ENCODE measurements at regions not wholly inside any gene's neighbourhood (a gene's known extent, or its start where the extent isn't known, plus 50 kb on each side); places are given as distances from the start of the nearest gene placed in this dataset.
"Not testable (repeated sequence)": the region's sequence is repeated elsewhere in the genome, so short reads cannot be mapped to it uniquely, and the experiment has no call there.

GRCh38 chr1:149352205-149352604 lies 122.6 kb upstream of the NBPF19 start:
- not testable (repeated sequence) for H3K4me3 Mint-ChIP-seq; H3K4me1 Mint-ChIP-seq; H3K9me3 Mint-ChIP-seq; H3K27me3 Mint-ChIP-seq; ATAC-seq (replicated peaks); H3K27ac Mint-ChIP-seq; H3K36me3 Mint-ChIP-seq (ENCODE audit: low read depth)

DNA sequence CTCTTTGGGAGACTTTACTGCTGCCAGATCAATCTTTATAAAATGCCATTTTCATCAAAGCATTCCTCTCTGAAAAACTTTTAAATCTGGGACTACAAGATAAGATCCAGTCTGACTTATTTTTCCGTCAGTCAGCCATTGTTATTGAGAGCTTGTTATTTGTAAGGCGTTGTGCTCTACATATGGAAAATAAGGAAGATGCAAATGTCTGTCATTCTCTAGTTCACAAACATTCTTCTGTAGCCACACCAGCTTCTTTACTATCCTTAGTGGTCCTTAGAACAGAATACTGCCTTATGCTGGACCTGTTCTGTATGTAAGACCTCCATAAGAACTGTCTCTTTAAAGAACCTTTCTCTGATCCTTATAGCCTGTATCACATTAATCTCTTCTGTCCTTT lies 120.3 kb upstream of the NBPF19 start:
- not testable (repeated sequence) for H3K36me3 Mint-ChIP-seq (ENCODE audit: low read depth); H3K4me1 Mint-ChIP-seq; H3K27ac Mint-ChIP-seq; H3K9me3 Mint-ChIP-seq; ATAC-seq (replicated peaks); H3K4me3 Mint-ChIP-seq; H3K27me3 Mint-ChIP-seq

- not testable (repeated sequence) for H3K4me1 Mint-ChIP-seq; H3K4me3 Mint-ChIP-seq; H3K9me3 Mint-ChIP-seq; H3K36me3 Mint-ChIP-seq (ENCODE audit: low read depth); H3K27ac Mint-ChIP-seq; ATAC-seq (replicated peaks); H3K27me3 Mint-ChIP-seq
Measured at GRCh38 chr1:149355748-149356147, 119.1 kb upstream of the NBPF19 start.

- H3K9me3 Mint-ChIP-seq; H3K4me1 Mint-ChIP-seq; H3K4me3 Mint-ChIP-seq; H3K27me3 Mint-ChIP-seq; H3K27ac Mint-ChIP-seq; H3K36me3 Mint-ChIP-seq (ENCODE audit: low read depth); ATAC-seq (replicated peaks): not testable (repeated sequence)
Measured at GRCh38 chr1:149356152-149356551, 118.7 kb upstream of the NBPF19 start.

- ATAC-seq (replicated peaks); H3K4me3 Mint-ChIP-seq; H3K4me1 Mint-ChIP-seq; H3K36me3 Mint-ChIP-seq (ENCODE audit: low read depth); H3K9me3 Mint-ChIP-seq; H3K27me3 Mint-ChIP-seq; H3K27ac Mint-ChIP-seq: not testable (repeated sequence)
Measured at GRCh38 chr1:149360351-149360750, 114.5 kb upstream of the NBPF19 start.

DNA sequence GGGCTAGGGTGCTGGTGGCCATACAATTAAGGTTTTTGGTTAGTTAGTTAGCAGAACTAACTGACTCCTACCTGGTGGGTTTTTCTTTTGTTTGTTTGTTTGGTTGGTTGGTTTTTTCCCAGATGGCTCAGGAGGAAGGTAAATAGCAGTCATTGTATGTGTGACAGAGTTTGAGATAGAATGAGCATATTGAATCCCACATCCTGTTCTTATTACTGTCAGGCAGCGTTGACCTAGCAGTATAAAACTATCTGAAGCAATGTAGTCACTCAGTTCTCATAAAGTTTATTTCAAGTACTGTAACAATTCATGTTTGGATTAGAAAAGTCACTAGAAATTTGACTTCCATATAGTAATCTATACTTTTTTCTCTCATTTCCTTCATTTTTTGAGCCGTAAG lies 113.5 kb upstream of the NBPF19 start:
- not testable (repeated sequence) for H3K4me1 Mint-ChIP-seq; H3K9me3 Mint-ChIP-seq; H3K36me3 Mint-ChIP-seq (ENCODE audit: low read depth); H3K27me3 Mint-ChIP-seq; H3K27ac Mint-ChIP-seq; H3K4me3 Mint-ChIP-seq; ATAC-seq (replicated peaks)

DNA sequence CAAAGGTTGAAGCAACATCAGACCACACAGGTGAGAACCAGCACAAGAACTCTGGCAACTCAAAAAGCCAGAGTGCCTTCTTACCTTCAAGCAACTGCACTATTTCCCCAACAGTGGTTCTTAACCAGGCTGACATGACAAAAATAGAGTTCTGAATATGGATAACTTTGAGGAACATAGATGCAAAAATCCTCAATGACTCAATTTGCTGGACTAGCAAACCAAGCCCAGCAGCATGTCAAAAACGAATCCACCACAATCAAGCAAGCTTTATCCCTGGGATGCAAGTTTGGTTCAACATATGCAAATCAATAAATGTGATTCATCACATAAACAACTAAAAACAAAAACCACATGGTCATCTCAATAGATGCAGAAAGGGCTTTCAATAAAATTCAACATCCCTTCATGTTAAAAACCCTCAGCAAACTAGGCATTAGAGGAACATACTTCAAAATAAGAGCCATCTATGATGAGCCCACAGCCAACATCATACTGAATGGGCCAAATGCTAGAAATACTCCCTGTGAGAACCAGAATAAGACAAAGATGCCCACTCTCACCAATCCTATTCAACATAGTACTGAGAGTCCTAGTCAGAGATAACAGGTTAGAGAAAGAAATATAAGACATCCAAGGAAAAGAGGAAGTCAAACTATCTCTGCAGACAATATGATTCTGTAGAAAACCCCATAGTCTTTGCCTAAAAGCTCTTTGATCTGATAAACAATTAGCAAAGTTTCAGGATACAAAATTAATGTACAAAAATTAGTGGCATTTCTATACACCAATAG lies 110.5 kb upstream of the NBPF19 start:
- not testable (repeated sequence) for H3K4me1 Mint-ChIP-seq; H3K27ac Mint-ChIP-seq; H3K4me3 Mint-ChIP-seq; ATAC-seq (replicated peaks); H3K36me3 Mint-ChIP-seq (ENCODE audit: low read depth); H3K9me3 Mint-ChIP-seq; H3K27me3 Mint-ChIP-seq

DNA sequence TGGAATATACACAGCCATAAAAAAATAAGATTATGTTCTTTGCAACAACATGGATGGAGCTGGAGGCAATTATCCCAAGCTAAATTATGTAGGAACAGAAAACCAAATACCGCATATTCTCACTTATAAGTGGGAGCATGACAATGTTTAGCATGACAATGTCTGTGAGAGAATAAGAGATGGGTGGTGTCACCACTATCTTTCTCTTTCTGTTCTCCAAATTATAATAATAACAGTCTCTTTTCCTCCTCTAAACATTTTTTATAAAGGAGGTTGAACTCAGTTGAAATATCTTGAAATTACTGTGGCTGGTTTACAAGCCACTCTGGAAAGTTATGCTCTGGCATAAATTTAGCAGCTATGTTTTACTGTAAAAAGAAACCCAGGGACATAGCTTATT lies 108.4 kb upstream of the NBPF19 start:
- H3K27ac Mint-ChIP-seq; ATAC-seq (replicated peaks); H3K27me3 Mint-ChIP-seq; H3K9me3 Mint-ChIP-seq; H3K4me3 Mint-ChIP-seq; H3K4me1 Mint-ChIP-seq; H3K36me3 Mint-ChIP-seq (ENCODE audit: low read depth): not testable (repeated sequence)

- H3K9me3 Mint-ChIP-seq; ATAC-seq (replicated peaks): not testable (repeated sequence)
Measured at GRCh38 chr1:149367472-149368044, 107.3 kb upstream of the NBPF19 start.

GRCh38 chr1:149368337-149368736 lies 106.5 kb upstream of the NBPF19 start:
- not testable (repeated sequence) for H3K27ac Mint-ChIP-seq; H3K4me3 Mint-ChIP-seq; H3K9me3 Mint-ChIP-seq; H3K36me3 Mint-ChIP-seq (ENCODE audit: low read depth); ATAC-seq (replicated peaks); H3K4me1 Mint-ChIP-seq; H3K27me3 Mint-ChIP-seq

More at GRCh38 chr1:149367472-149368044, 107.3 kb upstream of the NBPF19 start:
- H3K4me3 Mint-ChIP-seq; H3K27me3 Mint-ChIP-seq; H3K4me1 Mint-ChIP-seq; H3K27ac Mint-ChIP-seq; H3K36me3 Mint-ChIP-seq (ENCODE audit: low read depth): not testable (repeated sequence)

DNA sequence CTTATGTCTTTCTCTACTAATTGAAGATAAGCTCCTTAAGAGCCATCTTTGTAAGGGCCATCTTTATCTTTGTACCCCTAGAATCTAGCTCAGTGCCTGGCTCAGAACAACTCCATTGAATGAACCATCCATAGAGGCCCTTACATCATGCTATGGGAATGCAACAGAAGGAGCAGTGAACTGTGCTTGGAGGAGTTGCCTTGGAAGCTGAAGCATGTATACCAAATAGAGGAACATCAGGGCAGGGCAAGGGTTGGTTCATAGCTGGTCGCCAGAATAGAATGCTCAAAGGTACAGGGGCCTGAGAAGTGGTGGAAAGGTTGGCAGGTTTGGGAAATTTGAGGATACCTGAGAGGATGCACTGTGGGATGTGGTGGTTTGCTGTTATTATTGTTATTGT lies 105.8 kb upstream of the NBPF19 start:
- H3K9me3 Mint-ChIP-seq; H3K27ac Mint-ChIP-seq; H3K4me3 Mint-ChIP-seq; H3K36me3 Mint-ChIP-seq (ENCODE audit: low read depth); H3K4me1 Mint-ChIP-seq; H3K27me3 Mint-ChIP-seq; ATAC-seq (replicated peaks): not testable (repeated sequence)

DNA sequence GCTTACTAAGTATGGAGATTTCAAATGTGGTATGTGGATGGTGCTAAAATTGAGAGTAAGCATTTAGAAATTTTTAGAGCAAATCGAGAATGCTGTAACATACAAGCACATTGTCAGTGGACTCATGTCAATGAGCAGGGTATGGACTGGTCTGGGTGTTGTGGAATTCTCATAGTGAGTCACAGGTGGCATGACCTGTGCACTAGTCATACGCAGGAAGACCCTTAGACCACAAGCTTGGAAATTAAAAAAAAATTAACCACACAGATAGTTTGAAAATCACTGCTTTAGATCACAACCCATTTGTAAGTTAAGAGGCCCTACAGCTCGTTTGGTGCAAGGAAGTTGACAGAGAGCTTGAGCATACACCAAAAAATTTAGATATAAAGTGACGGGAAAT lies 102.9 kb upstream of the NBPF19 start:
- H3K4me3 Mint-ChIP-seq, result not testable (repeated sequence)
- ATAC-seq (replicated peaks), result peak; percentile 90

GRCh38 chr1:149378462-149378861 lies 96.4 kb upstream of the NBPF19 start:
- ATAC-seq (replicated peaks); H3K36me3 Mint-ChIP-seq (ENCODE audit: low read depth); H3K27ac Mint-ChIP-seq: not testable (repeated sequence)

More for the DNA sequence above, 102.9 kb upstream of the NBPF19 start:
- not testable (repeated sequence) for H3K27me3 Mint-ChIP-seq; H3K27ac Mint-ChIP-seq; H3K9me3 Mint-ChIP-seq; H3K4me1 Mint-ChIP-seq; H3K36me3 Mint-ChIP-seq (ENCODE audit: low read depth)

GRCh38 chr1:149390173-149390926 lies 84.5 kb upstream of the NBPF19 start:
- not testable (repeated sequence) for H3K27me3 Mint-ChIP-seq; H3K27ac Mint-ChIP-seq; H3K9me3 Mint-ChIP-seq; H3K4me1 Mint-ChIP-seq; H3K36me3 Mint-ChIP-seq (ENCODE audit: low read depth)
- ATAC-seq (replicated peaks), result peak; percentile 93
- H3K4me3 Mint-ChIP-seq, result peak overlapping the region; percentile 73

More at GRCh38 chr1:149378462-149378861, 96.4 kb upstream of the NBPF19 start:
- not testable (repeated sequence) for H3K4me3 Mint-ChIP-seq, H3K4me1 Mint-ChIP-seq, H3K27me3 Mint-ChIP-seq, H3K9me3 Mint-ChIP-seq

DNA sequence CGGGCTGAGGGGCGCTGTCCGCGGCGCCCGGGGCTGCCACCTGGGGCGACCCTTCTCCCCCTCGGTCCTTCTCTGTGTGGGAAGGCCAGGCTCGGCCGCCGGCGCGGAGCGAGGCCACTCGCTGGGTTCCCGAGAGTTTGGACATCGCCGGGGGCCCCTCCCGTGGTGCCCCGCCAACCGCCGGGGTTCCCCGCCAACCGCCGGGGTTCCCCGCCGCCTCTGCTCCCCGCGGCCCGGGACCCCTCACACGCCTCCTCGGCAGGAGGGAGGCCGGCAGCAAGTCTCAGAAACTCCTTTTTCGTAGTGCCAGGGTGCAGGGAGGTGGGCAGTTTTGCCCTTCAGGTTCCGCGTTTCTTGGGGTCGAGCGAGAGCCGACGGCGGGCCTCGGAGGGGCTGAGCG lies 83.9 kb upstream of the NBPF19 start:
- not testable (repeated sequence) for H3K36me3 Mint-ChIP-seq (ENCODE audit: low read depth); H3K9me3 Mint-ChIP-seq; H3K27ac Mint-ChIP-seq; H3K27me3 Mint-ChIP-seq; H3K4me3 Mint-ChIP-seq; H3K4me1 Mint-ChIP-seq
- peak; percentile 56 for ATAC-seq (replicated peaks)

All from activated T-helper 17 cell treated with anti-CD3 and anti-CD28 coated beads, Interleukin-2, amount 50 U/mL, for 72 hours (primary cell).